ENCODE measurements at regions not wholly inside any gene's neighbourhood (a gene's known extent, or its start where the extent isn't known, plus 50 kb on each side); places are given as distances from the start of the nearest gene placed in this dataset.

DNA sequence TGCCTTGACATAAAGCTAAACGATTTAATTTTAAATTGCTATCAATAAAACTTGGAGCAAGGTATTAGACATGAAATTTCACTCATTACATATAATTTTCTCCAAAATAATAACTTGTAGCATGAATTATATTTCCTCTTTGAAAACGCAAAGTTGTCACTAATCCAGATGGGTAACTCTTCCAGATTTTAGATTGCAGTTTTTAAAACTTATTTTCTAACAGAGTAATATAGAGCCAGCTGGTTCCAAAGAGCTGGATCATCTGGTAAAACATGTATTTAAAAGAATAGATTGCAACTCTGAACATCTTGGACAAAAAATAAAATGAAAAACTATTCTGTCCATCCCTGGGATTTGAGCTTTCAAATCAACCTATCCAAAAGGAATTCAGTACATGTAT is 238.2 kb upstream of the INTU start:
- no peak overlapping the region for H3K4me3 ChIP-seq (ENCODE audit: low read depth in 1 of 3, low read length in 3 of 3)
- TF ChIP-seq FOXA1 (IDR thresholded peaks at IDR 0.05), result no peak
- no peak for TF ChIP-seq EGR1 (IDR thresholded peaks at IDR 0.05; ENCODE audit: low read depth in 2 of 2)
- TF ChIP-seq YY1 (IDR thresholded peaks at IDR 0.05), result no peak
- TF ChIP-seq HNF4A (conservative IDR thresholded peaks at IDR 0.05), result no peak
- no peaks in the 10 kb centered on the region for H3K36me3 ChIP-seq (ENCODE audit: control insufficient read depth in 4 of 4, insufficient read depth in 3 of 4, low read depth in 1 of 4, low read length in 3 of 4)
- H3K9ac ChIP-seq (ENCODE audit: low read depth in 1 of 2, low read length in 2 of 2), result no peak overlapping the region
- no peak for DNase-seq (ENCODE audit: low spot score)
- no peaks in the 10 kb centered on the region for H3K4me1 ChIP-seq (ENCODE audit: control insufficient read depth in 4 of 4, insufficient read depth in 4 of 4, low read length in 3 of 4)
- no peak overlapping the region for H3K27ac ChIP-seq (ENCODE audit: low read depth in 1 of 2, low read length in 2 of 2)
- WGBS, result 70% methylated on average over 2 of the region's 2 CpGs
- H3K27me3 ChIP-seq (ENCODE audit: control insufficient read depth in 4 of 4, insufficient read depth in 4 of 4, low read length in 3 of 4), result no peaks in the 10 kb centered on the region
- H3K9me3 ChIP-seq (ENCODE audit: control insufficient read depth in 4 of 4, low read length in 3 of 4), result no peaks in the 10 kb centered on the region

DNA sequence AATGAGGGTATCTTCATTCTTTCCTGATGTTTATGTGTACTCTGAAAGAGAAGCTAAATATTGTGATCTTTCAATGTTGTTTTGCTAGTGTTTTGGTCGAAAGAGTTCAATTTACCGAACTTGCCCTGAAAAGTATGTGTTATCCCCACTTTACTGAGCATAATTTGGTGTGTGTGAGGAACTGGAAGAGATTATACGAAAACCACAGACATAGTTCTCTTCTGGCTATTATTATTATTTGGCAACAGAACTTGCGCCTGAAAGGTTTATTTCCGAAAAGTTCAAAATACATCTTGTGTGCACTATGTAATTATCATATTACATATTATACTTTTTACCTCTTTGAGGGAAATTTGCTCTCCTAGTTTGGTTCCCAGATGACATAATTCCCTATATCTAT is 232.5 kb upstream of the INTU start:
- no peak for DNase-seq (ENCODE audit: low spot score)
- WGBS, result 90% methylated on average over 5 of the region's 5 CpGs
- H3K9me3 ChIP-seq (ENCODE audit: control insufficient read depth in 4 of 4, low read length in 3 of 4), result no peaks in the 10 kb centered on the region

More for the DNA sequence above, 232.5 kb upstream of the INTU start:
- Histone ChIP-seq H3K4me3 (ENCODE audit: low read depth in 1 of 3, low read length in 3 of 3) (no peak overlapping the region), H3K27me3 (ENCODE audit: control insufficient read depth in 4 of 4, insufficient read depth in 4 of 4, low read length in 3 of 4) (no peaks in the 10 kb centered on the region), H3K36me3 (ENCODE audit: control insufficient read depth in 4 of 4, insufficient read depth in 3 of 4, low read depth in 1 of 4, low read length in 3 of 4) (no peaks in the 10 kb centered on the region), H3K27ac (ENCODE audit: low read depth in 1 of 2, low read length in 2 of 2) (no peak overlapping the region), H3K4me1 (ENCODE audit: control insufficient read depth in 4 of 4, insufficient read depth in 4 of 4, low read length in 3 of 4) (no peaks in the 10 kb centered on the region), H3K9ac (ENCODE audit: low read depth in 1 of 2, low read length in 2 of 2) (no peak overlapping the region)
- TF ChIP-seq YY1 (IDR thresholded peaks at IDR 0.05), result no peak
- TF ChIP-seq RXRA (IDR thresholded peaks at IDR 0.05), result no peak
- TF ChIP-seq FOXA2 (IDR thresholded peaks at IDR 0.05), result no peak
- TF ChIP-seq, protein P1, sequence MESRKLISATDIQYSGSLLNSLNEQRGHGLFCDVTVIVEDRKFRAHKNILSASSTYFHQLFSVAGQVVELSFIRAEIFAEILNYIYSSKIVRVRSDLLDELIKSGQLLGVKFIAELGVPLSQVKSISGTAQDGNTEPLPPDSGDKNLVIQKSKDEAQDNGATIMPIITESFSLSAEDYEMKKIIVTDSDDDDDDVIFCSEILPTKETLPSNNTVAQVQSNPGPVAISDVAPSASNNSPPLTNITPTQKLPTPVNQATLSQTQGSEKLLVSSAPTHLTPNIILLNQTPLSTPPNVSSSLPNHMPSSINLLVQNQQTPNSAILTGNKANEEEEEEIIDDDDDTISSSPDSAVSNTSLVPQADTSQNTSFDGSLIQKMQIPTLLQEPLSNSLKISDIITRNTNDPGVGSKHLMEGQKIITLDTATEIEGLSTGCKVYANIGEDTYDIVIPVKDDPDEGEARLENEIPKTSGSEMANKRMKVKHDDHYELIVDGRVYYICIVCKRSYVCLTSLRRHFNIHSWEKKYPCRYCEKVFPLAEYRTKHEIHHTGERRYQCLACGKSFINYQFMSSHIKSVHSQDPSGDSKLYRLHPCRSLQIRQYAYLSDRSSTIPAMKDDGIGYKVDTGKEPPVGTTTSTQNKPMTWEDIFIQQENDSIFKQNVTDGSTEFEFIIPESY (IDR thresholded peaks at IDR 0.05), result no peak
- no peak for TF ChIP-seq GABPA (IDR thresholded peaks at IDR 0.05 in 1 of 2, conservative IDR thresholded peaks at IDR 0.05 in 1 of 2)
- TF ChIP-seq, protein P2, sequence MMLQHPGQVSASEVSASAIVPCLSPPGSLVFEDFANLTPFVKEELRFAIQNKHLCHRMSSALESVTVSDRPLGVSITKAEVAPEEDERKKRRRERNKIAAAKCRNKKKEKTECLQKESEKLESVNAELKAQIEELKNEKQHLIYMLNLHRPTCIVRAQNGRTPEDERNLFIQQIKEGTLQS (IDR thresholded peaks at IDR 0.05), result no peak
- TF ChIP-seq HNF4A (conservative IDR thresholded peaks at IDR 0.05), result no peak
- TF ChIP-seq SP1 (IDR thresholded peaks at IDR 0.05), result no peak
- TF ChIP-seq, protein P3, sequence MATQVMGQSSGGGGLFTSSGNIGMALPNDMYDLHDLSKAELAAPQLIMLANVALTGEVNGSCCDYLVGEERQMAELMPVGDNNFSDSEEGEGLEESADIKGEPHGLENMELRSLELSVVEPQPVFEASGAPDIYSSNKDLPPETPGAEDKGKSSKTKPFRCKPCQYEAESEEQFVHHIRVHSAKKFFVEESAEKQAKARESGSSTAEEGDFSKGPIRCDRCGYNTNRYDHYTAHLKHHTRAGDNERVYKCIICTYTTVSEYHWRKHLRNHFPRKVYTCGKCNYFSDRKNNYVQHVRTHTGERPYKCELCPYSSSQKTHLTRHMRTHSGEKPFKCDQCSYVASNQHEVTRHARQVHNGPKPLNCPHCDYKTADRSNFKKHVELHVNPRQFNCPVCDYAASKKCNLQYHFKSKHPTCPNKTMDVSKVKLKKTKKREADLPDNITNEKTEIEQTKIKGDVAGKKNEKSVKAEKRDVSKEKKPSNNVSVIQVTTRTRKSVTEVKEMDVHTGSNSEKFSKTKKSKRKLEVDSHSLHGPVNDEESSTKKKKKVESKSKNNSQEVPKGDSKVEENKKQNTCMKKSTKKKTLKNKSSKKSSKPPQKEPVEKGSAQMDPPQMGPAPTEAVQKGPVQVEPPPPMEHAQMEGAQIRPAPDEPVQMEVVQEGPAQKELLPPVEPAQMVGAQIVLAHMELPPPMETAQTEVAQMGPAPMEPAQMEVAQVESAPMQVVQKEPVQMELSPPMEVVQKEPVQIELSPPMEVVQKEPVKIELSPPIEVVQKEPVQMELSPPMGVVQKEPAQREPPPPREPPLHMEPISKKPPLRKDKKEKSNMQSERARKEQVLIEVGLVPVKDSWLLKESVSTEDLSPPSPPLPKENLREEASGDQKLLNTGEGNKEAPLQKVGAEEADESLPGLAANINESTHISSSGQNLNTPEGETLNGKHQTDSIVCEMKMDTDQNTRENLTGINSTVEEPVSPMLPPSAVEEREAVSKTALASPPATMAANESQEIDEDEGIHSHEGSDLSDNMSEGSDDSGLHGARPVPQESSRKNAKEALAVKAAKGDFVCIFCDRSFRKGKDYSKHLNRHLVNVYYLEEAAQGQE (IDR thresholded peaks at IDR 0.05), result no peak
- no peak for TF ChIP-seq NR2F2 (IDR thresholded peaks at IDR 0.05)
- TF ChIP-seq FOXA1 (IDR thresholded peaks at IDR 0.05), result no peak
- no peak for TF ChIP-seq RAD21 (IDR thresholded peaks at IDR 0.05)
- no peak for TF ChIP-seq TAF1 (conservative IDR thresholded peaks at IDR 0.05)
